HCT116 (cell line): ENCODE measurements at regions not wholly inside any gene's neighbourhood (a gene's known extent, or its start where the extent isn't known, plus 50 kb on each side); places are given as distances from the start of the nearest gene placed in this dataset.

Source experiments
- ATAC-seq: fragments of 200-7000 bp; cut with Tn5 transposase; 2 replicates; pipeline ENCODE4 v1.9.1; 2020; ENCODE audit warnings: mild to moderate bottlenecking, moderate library complexity
- BruUV-seq: library from RNA; stranded (reverse); fragments of 400-500 nt; replicated peaks from 2 replicates; lab custom pipeline; 2021; lab: Mats Ljungman, UMichigan
- CTCF ChIA-PET: fragments of 300-600 bp; sonication (Branson Sonifier 250); formaldehyde crosslinking; loops from one replicate; lab custom pipeline; 2021; ENCODE audit warnings: antibody characterized with exemption; lab: Charles Lee
- POLR2A ChIA-PET: fragments of 300-600, 350-600 bp; sonication (Branson Sonifier 250); formaldehyde crosslinking; loops from one replicate; lab custom pipeline; 2021; ENCODE audit warnings: antibody characterized with exemption; lab: Charles Lee
- RAD21 ChIA-PET, 2 experiments: fragments of 300-600 bp; sonication (Branson Sonifier 250); formaldehyde crosslinking; loops; one replicate each; lab custom pipeline; 2023; ENCODE audit warnings: low total read pairs in 2 of 2; ENCODE audit not compliant: uncharacterized antibody in 2 of 2, unreplicated experiment in 2 of 2, low non-redundant PET in 1 of 2; lab: Charles Lee
- DNase-seq: peaks from one replicate; pipeline ENCODE4 v3.0.0-alpha.2; 2010; ENCODE audit warnings: low read depth, low spot score
- H2AFZ ChIP-seq: fragments of 200-600 bp; shearing (Covaris generic), sonication (generic); 2 replicates; pipeline ENCODE4 v1.6.1; 2017; ENCODE audit warnings: low read depth, mixed run types, mixed read lengths, antibody characterized with exemption, low read length; ENCODE audit not compliant: poor library complexity, severe bottlenecking
- H3K27ac ChIP-seq: 2 replicates; pipeline ENCODE4 v1.5.1; 2012; ENCODE audit warnings: low read depth, low read length
- H3K27me3 ChIP-seq: fragments of 200-600 bp; sonication (generic); 2 replicates; pipeline ENCODE4 v1.6.1; 2016; ENCODE audit warnings: mixed run types, low read length, mixed read lengths; ENCODE audit not compliant: insufficient read depth
- H3K36me3 ChIP-seq, 2 experiments: fragments of 200-500 bp in 1 of 2; fragments of 200-600 bp in 1 of 2; sonication (Bioruptor generic) in 1 of 2; sonication (generic) in 1 of 2; 2 replicates each; pipeline versions ENCODE4 v1.5.1 to v1.6.1; 2014 to 2016; ENCODE audit warnings: low read length in 2 of 2, inconsistent platforms in 1 of 2, mixed read lengths in 1 of 2, mixed run types in 1 of 2; ENCODE audit not compliant: insufficient read depth in 2 of 2, control insufficient read depth in 1 of 2
- H3K4me1 ChIP-seq, 2 experiments: fragments of 200-600 bp in 1 of 2; sonication (generic) in 1 of 2; 2 replicates each; pipeline versions ENCODE4 v1.5.1 to v1.6.1; 2012 to 2017; ENCODE audit warnings: low read length in 2 of 2, inconsistent platforms in 1 of 2, mild to moderate bottlenecking in 1 of 2, mixed read lengths in 1 of 2, mixed run types in 1 of 2, moderate library complexity in 1 of 2; ENCODE audit not compliant: insufficient read depth in 2 of 2, control insufficient read depth in 1 of 2
- H3K4me2 ChIP-seq: fragments of 200-600 bp; sonication (generic); 2 replicates; pipeline ENCODE4 v1.6.1; 2017; ENCODE audit warnings: mixed run types, low read length, mixed read lengths
- H3K4me3 ChIP-seq, 2 experiments: fragments of 200-600 bp in 1 of 2; sonication (generic) in 1 of 2; replicated peaks in 1 of 2; 2 replicates each; pipeline ENCODE4 v1.5.1; 2011 to 2016; ENCODE audit warnings: low read length in 2 of 2, control low read depth in 1 of 2, low read depth in 1 of 2, mild to moderate bottlenecking in 1 of 2, mixed read lengths in 1 of 2, mixed run types in 1 of 2
- H3K79me2 ChIP-seq: fragments of 200-600 bp; sonication (generic); 2 replicates; pipeline ENCODE4 v1.6.1; 2017; ENCODE audit warnings: mild to moderate bottlenecking, mixed run types, low read length, moderate library complexity, mixed read lengths; ENCODE audit not compliant: insufficient read depth
- H3K9ac ChIP-seq: fragments of 200-600 bp; sonication (generic); 2 replicates; pipeline ENCODE4 v1.6.1; 2016; ENCODE audit warnings: low read length, mixed read lengths
- H3K9me2 ChIP-seq: fragments of 200-600 bp; sonication (generic), shearing (Covaris generic); 2 replicates; pipeline ENCODE4 v1.6.1; 2017; ENCODE audit warnings: mixed run types, mild to moderate bottlenecking, moderate library complexity; ENCODE audit not compliant: insufficient read depth
- H3K9me3 ChIP-seq, 2 experiments: fragments of 200-500 bp in 1 of 2; fragments of 200-600 bp in 1 of 2; sonication (Bioruptor generic) in 1 of 2; sonication (generic) in 1 of 2; 2 replicates each; pipeline ENCODE4 v1.6.1; 2014 to 2017; ENCODE audit warnings: low read length in 2 of 2, mixed read lengths in 2 of 2, inconsistent platforms in 1 of 2, low read depth in 1 of 2, mild to moderate bottlenecking in 1 of 2, mixed run types in 1 of 2, moderate library complexity in 1 of 2; ENCODE audit not compliant: control insufficient read depth in 1 of 2, insufficient read depth in 1 of 2
- H4K20me1 ChIP-seq: fragments of 200-600 bp; sonication (generic), shearing (Covaris generic); 2 replicates; pipeline ENCODE4 v1.6.1; 2017; ENCODE audit warnings: mixed run types, mild to moderate bottlenecking, moderate library complexity; ENCODE audit not compliant: insufficient read depth
- CBX3 ChIP-seq: IDR thresholded peaks from 2 replicates; pipeline ENCODE4 v1.6.1; 2012; ENCODE audit warnings: low read depth
- EGR1 ChIP-seq: IDR thresholded peaks from 2 replicates; pipeline ENCODE4 v1.6.1; 2012; ENCODE audit warnings: low read depth
- ELF1 ChIP-seq: IDR thresholded peaks from 2 replicates; pipeline ENCODE4 v1.6.1; 2012; ENCODE audit warnings: low read depth, borderline replicate concordance
- EZH2phosphoT487 ChIP-seq: fragments of 200-600 bp; IDR thresholded peaks from 2 replicates; pipeline ENCODE4 v1.6.1; 2018; ENCODE audit warnings: antibody characterized with exemption, borderline replicate concordance
- FOSL1 ChIP-seq: IDR thresholded peaks from 2 replicates; pipeline ENCODE4 v1.6.1; 2012; ENCODE audit warnings: low read depth
- POLR2AphosphoS5 ChIP-seq: IDR thresholded peaks from 2 replicates; pipeline ENCODE4 v1.6.1; 2011; ENCODE audit warnings: mild to moderate bottlenecking, low read depth, low read length, moderate library complexity
- RAD21 ChIP-seq: IDR thresholded peaks from 2 replicates; pipeline ENCODE4 v1.6.1; 2012; ENCODE audit warnings: low read depth, mild to moderate bottlenecking
- SIN3A ChIP-seq: IDR thresholded peaks from 2 replicates; pipeline ENCODE4 v1.6.1; 2012; ENCODE audit warnings: low read depth
- SP1 ChIP-seq: IDR thresholded peaks from 2 replicates; pipeline ENCODE4 v1.6.1; 2012; ENCODE audit warnings: low read depth
- TCF7L2 ChIP-seq: IDR thresholded peaks from 2 replicates; pipeline ENCODE4 v1.7.0; 2011; ENCODE audit warnings: borderline replicate concordance, inconsistent platforms; ENCODE audit not compliant: insufficient read depth, insufficient read length; ENCODE audit errors: extremely low read depth
- intact Hi-C: fragments of 100-400 bp; cut with micrococcal nuclease; formaldehyde crosslinking; loops from 2 replicates; pipeline ENCODE4 v1.10.0; 2022
- TF ChIP-seq, protein P1 (sequence below): IDR thresholded peaks from 2 replicates; pipeline ENCODE4 v1.6.1; 2012
- TF ChIP-seq, protein P2 (sequence below): IDR thresholded peaks from 2 replicates; pipeline ENCODE4 v1.6.1; 2012
- TF ChIP-seq, protein P3 (sequence below): IDR thresholded peaks from 2 replicates; pipeline ENCODE4 v1.6.1; 2011; ENCODE audit warnings: mild to moderate bottlenecking, low read length, moderate library complexity; ENCODE audit not compliant: insufficient replicate concordance; ENCODE audit errors: extremely low read depth
- TF ChIP-seq, protein P4 (sequence below), 3 experiments: fragments of 200-600 bp in 1 of 3; sonication (generic) in 1 of 3; IDR thresholded peaks in 2 of 3; conservative IDR thresholded peaks in 1 of 3; 2 replicates each; pipeline ENCODE4 v1.5.1; 2012 to 2017; ENCODE audit warnings: low read depth in 2 of 3, low read length in 2 of 3, antibody characterized with exemption in 1 of 3, borderline replicate concordance in 1 of 3, control low read depth in 1 of 3, mild to moderate bottlenecking in 1 of 3, mixed read lengths in 1 of 3, mixed run types in 1 of 3, moderate library complexity in 1 of 3; ENCODE audit not compliant: insufficient read depth in 1 of 3

DNA sequence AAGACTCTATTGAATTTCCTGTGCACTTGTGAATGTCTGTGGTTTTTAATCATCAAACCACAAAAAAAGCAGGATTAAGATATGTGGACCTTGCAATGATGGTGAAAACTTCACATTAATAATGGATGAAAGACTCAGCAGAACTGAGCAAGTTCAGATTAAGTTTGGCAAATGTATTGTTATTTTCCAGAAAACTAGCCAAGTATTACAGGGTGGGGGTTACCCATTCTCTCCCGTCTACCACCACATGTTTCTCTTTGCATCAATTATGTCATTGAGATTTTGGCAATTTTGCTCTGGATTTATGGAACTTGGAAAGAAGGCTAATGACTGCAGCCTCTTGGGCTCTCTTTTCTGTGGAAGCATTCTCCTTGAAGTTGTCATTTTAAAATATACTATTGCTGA is 577.1 kb downstream of the ANKRD50 start:
- H3K4me3 ChIP-seq, result no peak overlapping the region
- H3K9ac ChIP-seq, result no peak overlapping the region
- H3K79me2 ChIP-seq, result no peaks in the 10 kb centered on the region
- no peak overlapping the region for H2AFZ ChIP-seq
- H4K20me1 ChIP-seq, result no peaks in the 10 kb centered on the region
- no peaks in the 10 kb centered on the region for H3K9me2 ChIP-seq
- intact Hi-C loops, result no loop called here
- H3K4me1 ChIP-seq, result no peaks in the 10 kb centered on the region
- H3K4me2 ChIP-seq, result no peak overlapping the region
- no peaks in the 10 kb centered on the region for H3K9me3 ChIP-seq
- ChIA-PET RAD21 (no interaction called here), POLR2A (no interaction called here), CTCF (no interaction called here)
- DNase-seq, result no peak
- no peak overlapping the region for H3K27ac ChIP-seq
- no peaks in the 10 kb centered on the region for H3K36me3 ChIP-seq
- H3K27me3 ChIP-seq, result no peaks in the 10 kb centered on the region
- BruUV-seq, result no TSS peak
- TF ChIP-seq EGR1, result no peak
- TF ChIP-seq TCF7L2, result no peak
- TF ChIP-seq, protein P1, sequence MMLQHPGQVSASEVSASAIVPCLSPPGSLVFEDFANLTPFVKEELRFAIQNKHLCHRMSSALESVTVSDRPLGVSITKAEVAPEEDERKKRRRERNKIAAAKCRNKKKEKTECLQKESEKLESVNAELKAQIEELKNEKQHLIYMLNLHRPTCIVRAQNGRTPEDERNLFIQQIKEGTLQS, result no peak
- TF ChIP-seq, protein P2, sequence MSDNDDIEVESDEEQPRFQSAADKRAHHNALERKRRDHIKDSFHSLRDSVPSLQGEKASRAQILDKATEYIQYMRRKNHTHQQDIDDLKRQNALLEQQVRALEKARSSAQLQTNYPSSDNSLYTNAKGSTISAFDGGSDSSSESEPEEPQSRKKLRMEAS, result no peak
- ATAC-seq, result no peak

DNA sequence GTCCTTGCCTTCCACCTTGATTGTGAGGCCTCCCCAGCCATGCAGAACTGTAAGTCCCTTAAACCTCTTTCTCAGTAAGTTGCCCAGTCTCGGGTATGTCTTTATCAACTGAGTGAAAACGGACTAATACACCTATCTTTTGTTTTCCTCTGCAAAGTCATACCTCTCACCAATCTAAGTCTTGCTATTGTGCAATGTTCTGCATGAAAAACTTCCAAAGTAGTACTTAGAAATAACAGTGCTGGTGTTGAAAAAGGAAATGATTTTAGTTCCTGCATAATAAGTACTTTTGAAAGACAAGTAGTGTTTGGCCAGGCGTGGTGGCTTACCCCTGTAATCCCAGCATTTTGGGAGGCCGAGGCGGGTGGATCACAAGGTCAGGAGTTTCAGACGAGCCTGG is 573.5 kb downstream of the ANKRD50 start:
- POLR2A ChIA-PET, result no interaction called here
- no peaks in the 10 kb centered on the region for H3K79me2 ChIP-seq
- H2AFZ ChIP-seq, result no peak overlapping the region
- DNase-seq (no peak), ATAC-seq (no peak)
- H3K27ac ChIP-seq, result no peak overlapping the region
- no TSS peak for BruUV-seq
- H3K36me3 ChIP-seq, result no peaks in the 10 kb centered on the region
- H3K27me3 ChIP-seq, result no peaks in the 10 kb centered on the region
- no peak overlapping the region for H3K4me2 ChIP-seq
- no peak overlapping the region for H3K9ac ChIP-seq
- no peaks in the 10 kb centered on the region for H3K9me3 ChIP-seq
- no peak overlapping the region for H3K4me3 ChIP-seq
- RAD21 ChIA-PET, result no interaction called here
- CTCF ChIA-PET, result no interaction called here
- no peaks in the 10 kb centered on the region for H4K20me1 ChIP-seq
- intact Hi-C loops, result no loop called here
- H3K4me1 ChIP-seq, result no peaks in the 10 kb centered on the region
- H3K9me2 ChIP-seq, result no peaks in the 10 kb centered on the region
- TF ChIP-seq EZH2phosphoT487, result no peak
- no peak for TF ChIP-seq POLR2AphosphoS5
- TF ChIP-seq SP1, result no peak
- no peak for TF ChIP-seq CBX3
- TF ChIP-seq EGR1, result no peak
- TF ChIP-seq RAD21, result no peak
- TF ChIP-seq, protein P3, sequence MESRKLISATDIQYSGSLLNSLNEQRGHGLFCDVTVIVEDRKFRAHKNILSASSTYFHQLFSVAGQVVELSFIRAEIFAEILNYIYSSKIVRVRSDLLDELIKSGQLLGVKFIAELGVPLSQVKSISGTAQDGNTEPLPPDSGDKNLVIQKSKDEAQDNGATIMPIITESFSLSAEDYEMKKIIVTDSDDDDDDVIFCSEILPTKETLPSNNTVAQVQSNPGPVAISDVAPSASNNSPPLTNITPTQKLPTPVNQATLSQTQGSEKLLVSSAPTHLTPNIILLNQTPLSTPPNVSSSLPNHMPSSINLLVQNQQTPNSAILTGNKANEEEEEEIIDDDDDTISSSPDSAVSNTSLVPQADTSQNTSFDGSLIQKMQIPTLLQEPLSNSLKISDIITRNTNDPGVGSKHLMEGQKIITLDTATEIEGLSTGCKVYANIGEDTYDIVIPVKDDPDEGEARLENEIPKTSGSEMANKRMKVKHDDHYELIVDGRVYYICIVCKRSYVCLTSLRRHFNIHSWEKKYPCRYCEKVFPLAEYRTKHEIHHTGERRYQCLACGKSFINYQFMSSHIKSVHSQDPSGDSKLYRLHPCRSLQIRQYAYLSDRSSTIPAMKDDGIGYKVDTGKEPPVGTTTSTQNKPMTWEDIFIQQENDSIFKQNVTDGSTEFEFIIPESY, result no peak
- no peak for TF ChIP-seq ELF1
- no peak for TF ChIP-seq FOSL1
- TF ChIP-seq SIN3A, result no peak
- TF ChIP-seq, protein P4, sequence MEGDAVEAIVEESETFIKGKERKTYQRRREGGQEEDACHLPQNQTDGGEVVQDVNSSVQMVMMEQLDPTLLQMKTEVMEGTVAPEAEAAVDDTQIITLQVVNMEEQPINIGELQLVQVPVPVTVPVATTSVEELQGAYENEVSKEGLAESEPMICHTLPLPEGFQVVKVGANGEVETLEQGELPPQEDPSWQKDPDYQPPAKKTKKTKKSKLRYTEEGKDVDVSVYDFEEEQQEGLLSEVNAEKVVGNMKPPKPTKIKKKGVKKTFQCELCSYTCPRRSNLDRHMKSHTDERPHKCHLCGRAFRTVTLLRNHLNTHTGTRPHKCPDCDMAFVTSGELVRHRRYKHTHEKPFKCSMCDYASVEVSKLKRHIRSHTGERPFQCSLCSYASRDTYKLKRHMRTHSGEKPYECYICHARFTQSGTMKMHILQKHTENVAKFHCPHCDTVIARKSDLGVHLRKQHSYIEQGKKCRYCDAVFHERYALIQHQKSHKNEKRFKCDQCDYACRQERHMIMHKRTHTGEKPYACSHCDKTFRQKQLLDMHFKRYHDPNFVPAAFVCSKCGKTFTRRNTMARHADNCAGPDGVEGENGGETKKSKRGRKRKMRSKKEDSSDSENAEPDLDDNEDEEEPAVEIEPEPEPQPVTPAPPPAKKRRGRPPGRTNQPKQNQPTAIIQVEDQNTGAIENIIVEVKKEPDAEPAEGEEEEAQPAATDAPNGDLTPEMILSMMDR (IDR thresholded peaks at IDR 0.05 in 2 of 3, conservative IDR thresholded peaks at IDR 0.05 in 1 of 3; ENCODE audit: borderline replicate concordance in 1 of 3, insufficient read depth in 1 of 3, low read depth in 2 of 3, low read length in 2 of 3), result no peak
